ENCODE measurements at regions not wholly inside any gene's neighbourhood (a gene's known extent, or its start where the extent isn't known, plus 50 kb on each side); places are given as distances from the start of the nearest gene placed in this dataset.

GRCh38 chr12:74981541-74981940, 228.1 kb downstream of the KCNC2 start:
- Histone ChIP-seq H2BK15ac (ENCODE audit: low read depth, poor library complexity, severe bottlenecking) (no peak overlapping the region), H2BK120ac (ENCODE audit: low read depth, low read length) (no peak overlapping the region), H3K4me3 (ENCODE audit: insufficient read depth in 1 of 2, low read depth in 1 of 2, low read length in 2 of 2) (no peak overlapping the region), H3K79me1 (replicated peaks; ENCODE audit: low read length, poor library complexity, severe bottlenecking) (no peaks in the 10 kb centered on the region), H3K4me2 (ENCODE audit: low read length, poor library complexity, severe bottlenecking) (no peak overlapping the region), H3K36me3 (ENCODE audit: control insufficient read depth in 1 of 2, insufficient read depth in 2 of 2, low read depth in 1 of 2, low read length in 2 of 2) (no peaks in the 10 kb centered on the region), H3K27me3 (ENCODE audit: control insufficient read depth in 1 of 2, insufficient read depth in 1 of 2, low read length in 2 of 2) (no peaks in the 10 kb centered on the region), H3K9me3 (ENCODE audit: control insufficient read depth, low read length) (no peaks in the 10 kb centered on the region), H3K23ac (ENCODE audit: low read length in 2 of 2) (no peak overlapping the region), H2BK5ac (ENCODE audit: low read depth, low read length, poor library complexity, severe bottlenecking) (no peak overlapping the region), H3K14ac (ENCODE audit: low read length in 2 of 2) (no peak overlapping the region), H3K4ac (ENCODE audit: low read depth in 1 of 2, low read length in 2 of 2) (no peak overlapping the region), H3K4me1 (ENCODE audit: control insufficient read depth, insufficient read depth, low read depth, low read length) (no peaks in the 10 kb centered on the region), H4K91ac (ENCODE audit: low read length) (no peak overlapping the region), H2BK12ac (ENCODE audit: low read length in 2 of 2) (no peak overlapping the region), H2AK5ac (ENCODE audit: low read length, severe bottlenecking) (no peak overlapping the region), H3K18ac (ENCODE audit: low read depth in 1 of 2, low read length in 2 of 2) (no peak overlapping the region), H4K8ac (ENCODE audit: low read length) (no peak overlapping the region), H2AFZ (ENCODE audit: low read depth, low read length) (no peak overlapping the region), H3K27ac (ENCODE audit: low read length, poor library complexity, severe bottlenecking) (no peak overlapping the region), H3K9ac (ENCODE audit: low read length) (no peak overlapping the region)
- WGBS: 73% methylated on average over 1 of the region's 1 CpG
- DNase-seq: no peak

GRCh38 chr12:74983917-74984316, 225.7 kb downstream of the KCNC2 start:
- H3K4me2 ChIP-seq (ENCODE audit: low read length, poor library complexity, severe bottlenecking): no peak overlapping the region
- no peak overlapping the region for H3K14ac ChIP-seq (ENCODE audit: low read length in 2 of 2)
- no peaks in the 10 kb centered on the region for H3K36me3 ChIP-seq (ENCODE audit: control insufficient read depth in 1 of 2, insufficient read depth in 2 of 2, low read depth in 1 of 2, low read length in 2 of 2)
- H3K9me3 ChIP-seq (ENCODE audit: control insufficient read depth, low read length): no peaks in the 10 kb centered on the region
- 87% methylated on average over 3 of the region's 3 CpGs for WGBS
- H2BK12ac ChIP-seq (ENCODE audit: low read length in 2 of 2): no peak overlapping the region
- H3K27me3 ChIP-seq (ENCODE audit: control insufficient read depth in 1 of 2, insufficient read depth in 1 of 2, low read length in 2 of 2): no peaks in the 10 kb centered on the region
- DNase-seq: no peak
- H3K4me3 ChIP-seq (ENCODE audit: insufficient read depth in 1 of 2, low read depth in 1 of 2, low read length in 2 of 2): no peak overlapping the region
- H3K79me1 ChIP-seq (replicated peaks; ENCODE audit: low read length, poor library complexity, severe bottlenecking): no peaks in the 10 kb centered on the region
- H2AK5ac ChIP-seq (ENCODE audit: low read length, severe bottlenecking): no peak overlapping the region
- no peak overlapping the region for H3K23ac ChIP-seq (ENCODE audit: low read length in 2 of 2)
- no peak overlapping the region for H3K4ac ChIP-seq (ENCODE audit: low read depth in 1 of 2, low read length in 2 of 2)
- H4K8ac ChIP-seq (ENCODE audit: low read length): no peak overlapping the region
- H2AFZ ChIP-seq (ENCODE audit: low read depth, low read length): no peak overlapping the region
- H3K4me1 ChIP-seq (ENCODE audit: control insufficient read depth, insufficient read depth, low read depth, low read length): no peaks in the 10 kb centered on the region
- no peak overlapping the region for H3K9ac ChIP-seq (ENCODE audit: low read length)
- H3K18ac ChIP-seq (ENCODE audit: low read depth in 1 of 2, low read length in 2 of 2): no peak overlapping the region
- H2BK120ac ChIP-seq (ENCODE audit: low read depth, low read length): no peak overlapping the region
- no peak overlapping the region for H2BK15ac ChIP-seq (ENCODE audit: low read depth, poor library complexity, severe bottlenecking)
- H4K91ac ChIP-seq (ENCODE audit: low read length): no peak overlapping the region
- H2BK5ac ChIP-seq (ENCODE audit: low read depth, low read length, poor library complexity, severe bottlenecking): no peak overlapping the region
- no peak overlapping the region for H3K27ac ChIP-seq (ENCODE audit: low read length, poor library complexity, severe bottlenecking)

- H3K18ac ChIP-seq (ENCODE audit: low read depth in 1 of 2, low read length in 2 of 2): no peak overlapping the region
- no peak overlapping the region for H3K4me2 ChIP-seq (ENCODE audit: low read length, poor library complexity, severe bottlenecking)
- no peaks in the 10 kb centered on the region for H3K79me1 ChIP-seq (replicated peaks; ENCODE audit: low read length, poor library complexity, severe bottlenecking)
- no peaks in the 10 kb centered on the region for H3K9me3 ChIP-seq (ENCODE audit: control insufficient read depth, low read length)
- H3K4me1 ChIP-seq (ENCODE audit: control insufficient read depth, insufficient read depth, low read depth, low read length): no peaks in the 10 kb centered on the region
- H3K4me3 ChIP-seq (ENCODE audit: insufficient read depth in 1 of 2, low read depth in 1 of 2, low read length in 2 of 2): no peak overlapping the region
- H2BK12ac ChIP-seq (ENCODE audit: low read length in 2 of 2): no peak overlapping the region
- H3K9ac ChIP-seq (ENCODE audit: low read length): no peak overlapping the region
- no peaks in the 10 kb centered on the region for H3K27me3 ChIP-seq (ENCODE audit: control insufficient read depth in 1 of 2, insufficient read depth in 1 of 2, low read length in 2 of 2)
- H2BK5ac ChIP-seq (ENCODE audit: low read depth, low read length, poor library complexity, severe bottlenecking): no peak overlapping the region
- H3K14ac ChIP-seq (ENCODE audit: low read length in 2 of 2): no peak overlapping the region
- H3K36me3 ChIP-seq (ENCODE audit: control insufficient read depth in 1 of 2, insufficient read depth in 2 of 2, low read depth in 1 of 2, low read length in 2 of 2): no peaks in the 10 kb centered on the region
- WGBS: 70% methylated on average over 4 of the region's 4 CpGs
- no peak overlapping the region for H3K4ac ChIP-seq (ENCODE audit: low read depth in 1 of 2, low read length in 2 of 2)
- no peak overlapping the region for H2BK15ac ChIP-seq (ENCODE audit: low read depth, poor library complexity, severe bottlenecking)
- no peak overlapping the region for H3K27ac ChIP-seq (ENCODE audit: low read length, poor library complexity, severe bottlenecking)
- no peak overlapping the region for H4K91ac ChIP-seq (ENCODE audit: low read length)
- no peak for DNase-seq
- no peak overlapping the region for H2AK5ac ChIP-seq (ENCODE audit: low read length, severe bottlenecking)
- no peak overlapping the region for H4K8ac ChIP-seq (ENCODE audit: low read length)
- H3K23ac ChIP-seq (ENCODE audit: low read length in 2 of 2): no peak overlapping the region
- no peak overlapping the region for H2BK120ac ChIP-seq (ENCODE audit: low read depth, low read length)
- no peak overlapping the region for H2AFZ ChIP-seq (ENCODE audit: low read depth, low read length)
Measured at GRCh38 chr12:74984631-74985030, 225.0 kb downstream of the KCNC2 start.

- Histone ChIP-seq H3K4me3 (ENCODE audit: insufficient read depth in 1 of 2, low read depth in 1 of 2, low read length in 2 of 2) (no peak overlapping the region), H3K9ac (ENCODE audit: low read length) (no peak overlapping the region), H2BK5ac (ENCODE audit: low read depth, low read length, poor library complexity, severe bottlenecking) (no peak overlapping the region), H4K8ac (ENCODE audit: low read length) (no peak overlapping the region), H4K91ac (ENCODE audit: low read length) (no peak overlapping the region), H3K18ac (ENCODE audit: low read depth in 1 of 2, low read length in 2 of 2) (no peak overlapping the region), H3K4me1 (ENCODE audit: control insufficient read depth, insufficient read depth, low read depth, low read length) (no peaks in the 10 kb centered on the region), H3K36me3 (ENCODE audit: control insufficient read depth in 1 of 2, insufficient read depth in 2 of 2, low read depth in 1 of 2, low read length in 2 of 2) (no peaks in the 10 kb centered on the region), H3K27me3 (ENCODE audit: control insufficient read depth in 1 of 2, insufficient read depth in 1 of 2, low read length in 2 of 2) (no peaks in the 10 kb centered on the region), H3K79me1 (replicated peaks; ENCODE audit: low read length, poor library complexity, severe bottlenecking) (no peaks in the 10 kb centered on the region), H3K4me2 (ENCODE audit: low read length, poor library complexity, severe bottlenecking) (no peak overlapping the region), H3K9me3 (ENCODE audit: control insufficient read depth, low read length) (no peaks in the 10 kb centered on the region), H2BK12ac (ENCODE audit: low read length in 2 of 2) (no peak overlapping the region), H3K27ac (ENCODE audit: low read length, poor library complexity, severe bottlenecking) (no peak overlapping the region), H2AK5ac (ENCODE audit: low read length, severe bottlenecking) (no peak overlapping the region), H3K4ac (ENCODE audit: low read depth in 1 of 2, low read length in 2 of 2) (no peak overlapping the region), H2BK120ac (ENCODE audit: low read depth, low read length) (no peak overlapping the region), H2AFZ (ENCODE audit: low read depth, low read length) (no peak overlapping the region), H3K23ac (ENCODE audit: low read length in 2 of 2) (no peak overlapping the region), H3K14ac (ENCODE audit: low read length in 2 of 2) (no peak overlapping the region), H2BK15ac (ENCODE audit: low read depth, poor library complexity, severe bottlenecking) (no peak overlapping the region)
- DNase-seq: no peak
- 86% methylated on average over 11 of the region's 11 CpGs for WGBS
Measured at GRCh38 chr12:74985293-74985985, 224.2 kb downstream of the KCNC2 start.
